Neural crest cell (in vitro differentiated cells): ENCODE measurements at regions not wholly inside any gene's neighbourhood (a gene's known extent, or its start where the extent isn't known, plus 50 kb on each side); places are given as distances from the start of the nearest gene placed in this dataset.

Source experiments
- DNase-seq: peaks from one replicate; pipeline ENCODE4 v3.0.0; 2021; ENCODE audit warnings: low read depth, mixed read lengths, low spot score
- H3K27ac Mint-ChIP-seq: one replicate; pipeline ENCODE4 v1.8.0; 2021; ENCODE audit warnings: mild to moderate bottlenecking, mixed read lengths; ENCODE audit not compliant: unreplicated experiment
- H3K27me3 Mint-ChIP-seq: 2 replicates; pipeline ENCODE4 v1.8.0; 2021; ENCODE audit warnings: low read depth, mild to moderate bottlenecking, mixed read lengths
- H3K36me3 Mint-ChIP-seq: 2 replicates; pipeline ENCODE4 v1.8.0; 2021; ENCODE audit warnings: low read depth, mild to moderate bottlenecking, mixed read lengths
- H3K4me1 Mint-ChIP-seq: 2 replicates; pipeline ENCODE4 v1.8.0; 2021; ENCODE audit warnings: mixed read lengths
- H3K4me3 Mint-ChIP-seq: one replicate; pipeline ENCODE4 v1.8.0; 2021; ENCODE audit warnings: mild to moderate bottlenecking, mixed read lengths
- H3K9me3 Mint-ChIP-seq: 2 replicates; pipeline ENCODE4 v1.8.0; 2021; ENCODE audit warnings: mixed read lengths
- TF ChIP-seq, protein P1 (sequence below): fragments of 200-600 bp; sonication (generic); conservative IDR thresholded peaks from 2 replicates; pipeline ENCODE4 v1.5.0; 2021; ENCODE audit warnings: antibody characterized with exemption, mild to moderate bottlenecking

DNA sequence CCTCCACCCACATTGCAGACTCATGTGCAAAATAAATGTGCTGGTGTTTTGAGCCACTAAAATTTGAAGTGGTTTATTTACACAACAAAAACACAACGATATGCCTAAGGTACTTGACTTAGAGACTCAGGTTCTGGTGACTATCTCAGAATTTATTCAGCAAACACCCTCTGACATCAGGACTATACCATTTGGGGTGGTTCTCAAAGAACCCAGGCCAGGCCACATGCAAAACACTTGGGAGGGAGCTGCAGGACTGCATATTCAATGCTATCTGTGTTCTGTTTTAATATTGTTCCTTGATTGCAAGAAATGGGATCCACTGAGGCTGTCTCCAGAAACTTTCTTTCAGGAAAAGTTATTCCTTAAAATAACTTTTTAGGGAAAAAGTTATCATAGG lies 91.6 kb downstream of the LINC00237 start:
- no peak for DNase-seq
- no peak overlapping the region for H3K4me3 Mint-ChIP-seq
- H3K4me1 Mint-ChIP-seq, result peaks cover 30% of the 10 kb centered on the region
- H3K9me3 Mint-ChIP-seq, result no peaks in the 10 kb centered on the region
- no peaks in the 10 kb centered on the region for H3K36me3 Mint-ChIP-seq
- no peak overlapping the region for H3K27ac Mint-ChIP-seq
- H3K27me3 Mint-ChIP-seq, result no peaks in the 10 kb centered on the region
- TF ChIP-seq, protein P1, sequence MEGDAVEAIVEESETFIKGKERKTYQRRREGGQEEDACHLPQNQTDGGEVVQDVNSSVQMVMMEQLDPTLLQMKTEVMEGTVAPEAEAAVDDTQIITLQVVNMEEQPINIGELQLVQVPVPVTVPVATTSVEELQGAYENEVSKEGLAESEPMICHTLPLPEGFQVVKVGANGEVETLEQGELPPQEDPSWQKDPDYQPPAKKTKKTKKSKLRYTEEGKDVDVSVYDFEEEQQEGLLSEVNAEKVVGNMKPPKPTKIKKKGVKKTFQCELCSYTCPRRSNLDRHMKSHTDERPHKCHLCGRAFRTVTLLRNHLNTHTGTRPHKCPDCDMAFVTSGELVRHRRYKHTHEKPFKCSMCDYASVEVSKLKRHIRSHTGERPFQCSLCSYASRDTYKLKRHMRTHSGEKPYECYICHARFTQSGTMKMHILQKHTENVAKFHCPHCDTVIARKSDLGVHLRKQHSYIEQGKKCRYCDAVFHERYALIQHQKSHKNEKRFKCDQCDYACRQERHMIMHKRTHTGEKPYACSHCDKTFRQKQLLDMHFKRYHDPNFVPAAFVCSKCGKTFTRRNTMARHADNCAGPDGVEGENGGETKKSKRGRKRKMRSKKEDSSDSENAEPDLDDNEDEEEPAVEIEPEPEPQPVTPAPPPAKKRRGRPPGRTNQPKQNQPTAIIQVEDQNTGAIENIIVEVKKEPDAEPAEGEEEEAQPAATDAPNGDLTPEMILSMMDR, result no peak

- peaks cover 2% of the 10 kb centered on the region for H3K27me3 Mint-ChIP-seq
- peaks cover 2% of the 10 kb centered on the region for H3K9me3 Mint-ChIP-seq
- H3K36me3 Mint-ChIP-seq, result no peaks in the 10 kb centered on the region
- no peaks in the 10 kb centered on the region for H3K4me1 Mint-ChIP-seq
- H3K27ac Mint-ChIP-seq, result no peak overlapping the region
- TF ChIP-seq, protein P1, result no peak
- no peak for DNase-seq
- no peak overlapping the region for H3K4me3 Mint-ChIP-seq
Measured at GRCh38 chr20:21008951-21009350, 97.2 kb downstream of the LINC00237 start.

DNA sequence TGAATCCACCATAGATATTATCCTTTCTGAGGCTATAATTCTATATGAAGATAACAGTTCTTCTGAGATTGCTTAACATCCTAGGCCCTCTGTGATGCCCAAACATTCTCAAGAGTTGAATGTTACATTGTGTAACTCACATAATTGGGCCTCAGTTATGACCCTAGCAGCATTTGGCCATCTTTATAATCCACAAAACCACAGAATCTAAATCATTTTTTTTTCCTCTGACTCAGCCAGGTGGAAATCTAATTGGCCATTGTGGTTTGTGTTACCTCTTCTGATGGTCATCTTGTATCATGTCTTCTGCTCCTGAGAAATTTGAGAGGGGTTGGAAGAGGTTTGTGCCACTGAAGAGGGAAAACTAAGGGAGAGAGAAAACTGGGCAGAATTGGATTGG lies 99.5 kb downstream of the LINC00237 start:
- H3K27ac Mint-ChIP-seq, result no peak overlapping the region
- no peak overlapping the region for H3K4me3 Mint-ChIP-seq
- H3K27me3 Mint-ChIP-seq, result peaks cover 2% of the 10 kb centered on the region
- H3K36me3 Mint-ChIP-seq, result no peaks in the 10 kb centered on the region
- H3K9me3 Mint-ChIP-seq, result peaks cover 5% of the 10 kb centered on the region
- no peak for DNase-seq
- TF ChIP-seq, protein P1, result no peak
- no peaks in the 10 kb centered on the region for H3K4me1 Mint-ChIP-seq

DNA sequence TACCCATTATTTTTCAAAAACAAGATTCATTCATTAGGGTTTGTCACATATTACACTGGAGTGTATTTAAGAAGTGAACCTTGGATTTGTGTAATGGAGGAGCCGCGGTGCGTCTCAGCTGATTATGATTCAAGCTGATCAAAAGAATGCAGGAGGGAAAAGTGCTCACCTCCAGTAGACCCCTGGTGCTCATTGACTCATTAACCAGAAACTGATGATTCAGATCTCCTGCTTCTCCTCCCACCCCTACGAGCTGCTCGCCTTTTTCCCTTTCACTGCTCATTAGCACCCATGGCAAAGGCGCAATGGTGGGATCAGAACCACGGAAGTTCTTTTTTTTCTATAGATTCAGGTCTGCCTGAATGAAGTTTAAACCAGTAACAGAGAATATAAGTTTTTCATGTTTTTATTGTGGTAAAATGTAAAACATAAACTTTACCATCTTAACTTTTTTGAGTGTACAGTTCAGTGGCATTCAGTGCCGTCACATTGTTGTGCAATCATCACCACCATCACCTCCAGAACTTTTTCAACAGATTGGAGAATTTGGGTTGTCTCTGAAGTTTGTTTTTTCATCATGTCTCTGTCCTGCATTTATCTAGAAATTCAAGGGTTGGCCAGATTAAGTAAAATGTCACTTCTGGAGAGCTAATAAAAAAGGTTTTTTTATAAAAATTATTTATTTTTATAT lies 101.6 kb downstream of the LINC00237 start:
- Mint-ChIP-seq H3K36me3 (no peaks in the 10 kb centered on the region), H3K9me3 (peaks cover 5% of the 10 kb centered on the region), H3K27me3 (peaks cover 10% of the 10 kb centered on the region), H3K4me3 (no peak overlapping the region), H3K4me1 (no peaks in the 10 kb centered on the region), H3K27ac (no peak overlapping the region)
- TF ChIP-seq, protein P1, result no peak
- no peak for DNase-seq

GRCh38 chr20:21003902-21004301 lies 102.3 kb downstream of the LINC00237 start:
- H3K9me3 Mint-ChIP-seq, result peaks cover 5% of the 10 kb centered on the region
- no peak overlapping the region for H3K27ac Mint-ChIP-seq
- H3K27me3 Mint-ChIP-seq, result peaks cover 14% of the 10 kb centered on the region
- H3K4me1 Mint-ChIP-seq, result no peaks in the 10 kb centered on the region
- TF ChIP-seq, protein P1, result no peak
- no peaks in the 10 kb centered on the region for H3K36me3 Mint-ChIP-seq
- no peak overlapping the region for H3K4me3 Mint-ChIP-seq
- DNase-seq, result no peak
